ENCODE measurements at regions not wholly inside any gene's neighbourhood (a gene's known extent, or its start where the extent isn't known, plus 50 kb on each side); places are given as distances from the start of the nearest gene placed in this dataset.

DNA sequence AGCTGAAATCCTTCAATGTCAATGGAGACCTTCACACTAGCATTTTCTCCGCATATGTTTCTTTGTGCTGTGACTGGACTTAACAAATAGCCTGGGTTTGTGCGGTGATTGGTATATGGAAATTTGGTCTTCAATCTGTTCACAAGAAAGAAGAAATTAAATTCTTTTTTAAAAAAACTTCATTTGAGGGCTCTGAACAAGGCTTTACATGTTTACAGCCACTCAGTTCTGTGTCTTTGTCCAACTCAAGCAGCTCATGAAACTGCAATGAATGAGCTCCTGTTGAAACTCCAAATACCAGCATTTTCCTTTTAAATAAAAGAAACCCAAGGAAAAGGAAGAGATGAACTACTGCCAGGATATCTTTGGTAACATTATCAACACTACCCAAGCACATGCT is 57.3 kb downstream of the PIK3C2A start:
- DNase-seq (no peak), ATAC-seq (ENCODE audit: low read depth) (no peak)
- Mint-ChIP-seq H3K27ac (no peak overlapping the region), H3K36me3 (ENCODE audit: low read depth) (peaks cover 54% of the 10 kb centered on the region), H3K9me3 (no peaks in the 10 kb centered on the region), H3K27me3 (no peaks in the 10 kb centered on the region), H3K4me3 (no peak overlapping the region), H3K4me1 (peaks cover 7% of the 10 kb centered on the region)
- ChIA-PET POLR2A (no interaction called here), CTCF (no interaction called here)
- TF ChIP-seq, protein P1, sequence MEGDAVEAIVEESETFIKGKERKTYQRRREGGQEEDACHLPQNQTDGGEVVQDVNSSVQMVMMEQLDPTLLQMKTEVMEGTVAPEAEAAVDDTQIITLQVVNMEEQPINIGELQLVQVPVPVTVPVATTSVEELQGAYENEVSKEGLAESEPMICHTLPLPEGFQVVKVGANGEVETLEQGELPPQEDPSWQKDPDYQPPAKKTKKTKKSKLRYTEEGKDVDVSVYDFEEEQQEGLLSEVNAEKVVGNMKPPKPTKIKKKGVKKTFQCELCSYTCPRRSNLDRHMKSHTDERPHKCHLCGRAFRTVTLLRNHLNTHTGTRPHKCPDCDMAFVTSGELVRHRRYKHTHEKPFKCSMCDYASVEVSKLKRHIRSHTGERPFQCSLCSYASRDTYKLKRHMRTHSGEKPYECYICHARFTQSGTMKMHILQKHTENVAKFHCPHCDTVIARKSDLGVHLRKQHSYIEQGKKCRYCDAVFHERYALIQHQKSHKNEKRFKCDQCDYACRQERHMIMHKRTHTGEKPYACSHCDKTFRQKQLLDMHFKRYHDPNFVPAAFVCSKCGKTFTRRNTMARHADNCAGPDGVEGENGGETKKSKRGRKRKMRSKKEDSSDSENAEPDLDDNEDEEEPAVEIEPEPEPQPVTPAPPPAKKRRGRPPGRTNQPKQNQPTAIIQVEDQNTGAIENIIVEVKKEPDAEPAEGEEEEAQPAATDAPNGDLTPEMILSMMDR (IDR thresholded peaks at IDR 0.05), result no peak
- intact Hi-C loops (cut with micrococcal nuclease), result no loop called here

DNA sequence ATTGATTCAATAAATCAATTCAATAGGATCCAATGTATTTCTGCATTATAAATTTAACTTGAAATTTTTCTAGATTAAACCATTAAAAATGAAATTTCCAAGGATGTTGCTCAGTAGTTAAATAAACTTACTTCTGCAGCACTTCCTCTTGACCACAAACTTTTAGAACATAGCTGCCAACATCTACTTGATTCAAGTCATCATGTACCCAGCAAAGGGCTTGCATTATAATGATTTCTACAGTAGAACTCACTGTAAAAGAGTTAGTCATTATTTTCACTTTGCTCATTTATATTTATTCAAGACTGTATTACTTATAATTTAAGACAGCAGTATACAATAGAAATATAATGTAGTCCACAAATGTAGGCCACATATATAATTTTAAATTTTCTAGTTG is 59.2 kb downstream of the PIK3C2A start:
- H3K9me3 Mint-ChIP-seq, result no peaks in the 10 kb centered on the region
- TF ChIP-seq, protein P1 (IDR thresholded peaks at IDR 0.05), result no peak
- H3K27ac Mint-ChIP-seq, result no peak overlapping the region
- no peak for ATAC-seq (ENCODE audit: low read depth)
- H3K4me1 Mint-ChIP-seq, result no peaks in the 10 kb centered on the region
- peaks cover 57% of the 10 kb centered on the region for H3K36me3 Mint-ChIP-seq (ENCODE audit: low read depth)
- ChIA-PET CTCF (no interaction called here), POLR2A (no interaction called here)
- H3K27me3 Mint-ChIP-seq, result no peaks in the 10 kb centered on the region
- intact Hi-C loops (cut with micrococcal nuclease), result no loop called here
- DNase-seq, result no peak
- no peak overlapping the region for H3K4me3 Mint-ChIP-seq

DNA sequence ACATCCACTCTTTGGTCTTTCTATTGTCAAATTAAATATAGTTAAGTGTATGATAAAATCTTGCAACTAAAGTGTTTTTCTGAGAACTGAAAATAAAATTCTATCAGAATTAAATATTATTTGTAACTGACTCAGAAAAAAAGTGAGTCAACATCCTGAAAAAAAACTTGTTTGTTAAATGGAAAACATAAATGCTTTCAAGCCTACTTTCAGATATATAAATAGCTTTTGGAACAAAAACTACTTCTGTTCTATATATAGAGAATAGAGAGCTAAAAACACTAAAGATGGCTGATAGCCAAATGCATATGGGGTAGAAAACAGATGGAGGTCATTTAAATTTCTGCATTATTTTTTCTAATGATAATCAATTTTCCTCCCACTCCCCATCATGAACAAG is 61.8 kb downstream of the PIK3C2A start:
- TF ChIP-seq, protein P1 (IDR thresholded peaks at IDR 0.05), result no peak
- H3K4me3 Mint-ChIP-seq, result no peak overlapping the region
- ChIA-PET CTCF (no interaction called here), POLR2A (interaction anchor here (1.2 kb wide), 1 partner anchor 32 kb away, joined by 3 read pairs; no protein-coding TSS in a partner anchor)
- no peaks in the 10 kb centered on the region for H3K9me3 Mint-ChIP-seq
- no peaks in the 10 kb centered on the region for H3K27me3 Mint-ChIP-seq
- intact Hi-C loops (cut with micrococcal nuclease), result no loop called here
- peaks cover 68% of the 10 kb centered on the region for H3K36me3 Mint-ChIP-seq (ENCODE audit: low read depth)
- ATAC-seq (ENCODE audit: low read depth) (no peak), DNase-seq (no peak)
- no peak overlapping the region for H3K27ac Mint-ChIP-seq
- H3K4me1 Mint-ChIP-seq, result no peaks in the 10 kb centered on the region

DNA sequence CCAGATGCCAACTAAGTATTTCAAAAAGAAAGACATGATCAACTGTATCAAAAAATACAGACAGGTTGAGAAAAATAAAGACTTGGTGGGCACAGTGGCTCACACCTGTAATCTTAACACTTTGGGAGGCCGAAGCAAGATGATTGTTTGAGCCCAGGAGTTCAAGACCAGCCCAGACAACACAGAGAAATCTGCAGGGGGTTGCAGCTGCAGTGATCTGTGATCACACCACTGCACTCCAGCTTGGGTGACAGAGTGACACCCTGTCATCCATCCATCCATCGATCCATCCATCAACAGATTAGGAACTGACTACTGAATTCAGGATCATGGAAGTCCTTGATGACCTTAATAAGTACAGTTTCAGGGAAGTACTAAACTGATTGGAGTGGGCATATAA is 65.0 kb upstream of the RPS13 start:
- CTCF ChIA-PET, result no interaction called here
- Mint-ChIP-seq H3K9me3 (no peaks in the 10 kb centered on the region), H3K36me3 (ENCODE audit: low read depth) (peaks cover 70% of the 10 kb centered on the region), H3K4me1 (no peaks in the 10 kb centered on the region), H3K27me3 (no peaks in the 10 kb centered on the region), H3K27ac (no peak overlapping the region), H3K4me3 (no peak overlapping the region)
- intact Hi-C loops (cut with micrococcal nuclease), result no loop called here
- no peak for DNase-seq
- ATAC-seq (ENCODE audit: low read depth), result no peak
- TF ChIP-seq, protein P1 (IDR thresholded peaks at IDR 0.05), result no peak
- POLR2A ChIA-PET, result no interaction called here

DNA sequence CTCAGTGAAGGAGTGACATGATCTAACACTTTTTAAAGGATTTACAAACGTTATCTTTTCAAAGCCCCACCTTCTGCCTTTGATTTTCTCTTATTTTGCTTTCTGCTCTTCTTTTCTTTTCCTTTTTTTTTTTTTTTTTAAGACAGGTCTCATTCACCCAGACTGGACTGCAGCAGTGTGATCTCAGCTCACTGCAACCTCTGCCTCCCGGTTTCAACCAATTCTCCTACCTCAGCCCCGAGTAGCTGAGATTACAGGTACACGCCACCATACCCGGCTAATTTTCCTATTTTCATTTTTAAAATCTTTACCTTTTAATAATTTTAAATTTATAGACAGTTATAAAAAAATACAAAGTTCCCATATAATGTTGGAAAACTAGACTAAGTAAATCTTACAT is 63.7 kb upstream of the RPS13 start:
- CTCF ChIA-PET, result no interaction called here
- POLR2A ChIA-PET, result no interaction called here

More for the DNA sequence above, 63.7 kb upstream of the RPS13 start:
- Mint-ChIP-seq H3K27me3 (no peaks in the 10 kb centered on the region), H3K9me3 (no peaks in the 10 kb centered on the region), H3K4me1 (no peaks in the 10 kb centered on the region), H3K36me3 (ENCODE audit: low read depth) (peaks cover 61% of the 10 kb centered on the region), H3K27ac (no peak overlapping the region), H3K4me3 (no peak overlapping the region)
- ATAC-seq (ENCODE audit: low read depth) (no peak), DNase-seq (no peak)
- TF ChIP-seq, protein P1 (IDR thresholded peaks at IDR 0.05), result no peak
- intact Hi-C loops (cut with micrococcal nuclease), result no loop called here

All from activated B cell treated with CpG ODN at 0.5 μM for 24 hours (primary cell).